IMR-90 (cell line): ENCODE measurements at regions not wholly inside any gene's neighbourhood (a gene's known extent, or its start where the extent isn't known, plus 50 kb on each side); places are given as distances from the start of the nearest gene placed in this dataset.

Experiments used
- ATAC-seq: fragments of 200-7000 bp; cut with Tn5 transposase; 2 replicates; pipeline ENCODE4 v1.9.1; 2020; ENCODE audit warnings: low read depth, mild to moderate bottlenecking, moderate library complexity
- BruUV-seq: library from RNA; stranded (reverse); fragments of 400-500 nt; replicated peaks from 2 replicates; lab custom pipeline; 2021; lab: Mats Ljungman, UMichigan
- CTCF ChIA-PET: fragments of 300-600 bp; formaldehyde crosslinking; extraction: SDS; loops from one replicate; lab custom pipeline; 2021; ENCODE audit warnings: antibody characterized with exemption; lab: Yijun Ruan, JAX
- POLR2A ChIA-PET: fragments of 300-600 bp; sonication (Branson Sonifier 250); formaldehyde crosslinking; loops from one replicate; lab custom pipeline; 2022; ENCODE audit warnings: antibody characterized with exemption; ENCODE audit not compliant: unreplicated experiment; lab: Charles Lee
- DNase-seq: peaks from one replicate; pipeline ENCODE4 v3.0.0; 2013
- H2AFZ ChIP-seq: replicated peaks from 2 replicates; pipeline ENCODE3; 2013; ENCODE audit warnings: low read length, mild to moderate bottlenecking; ENCODE audit not compliant: poor library complexity
- H2AK5ac ChIP-seq: 2 replicates; pipeline ENCODE4 v1.6.1; 2013; ENCODE audit warnings: low read depth, low read length, inconsistent platforms
- H2AK9ac ChIP-seq: replicated peaks from 2 replicates; pipeline ENCODE3; 2013; ENCODE audit warnings: mild to moderate bottlenecking, low read depth, low read length, moderate library complexity; ENCODE audit not compliant: poor library complexity
- H2BK120ac ChIP-seq: 2 replicates; pipeline ENCODE4 v1.6.1; 2013; ENCODE audit warnings: low read depth, low read length, inconsistent platforms
- H2BK15ac ChIP-seq: 3 replicates; pipeline ENCODE4 v1.6.1; 2013; ENCODE audit warnings: low read depth, low read length, inconsistent platforms
- H2BK20ac ChIP-seq: 2 replicates; pipeline ENCODE4 v1.6.1; 2013; ENCODE audit warnings: low read depth, mild to moderate bottlenecking, inconsistent platforms, low read length, moderate library complexity
- H2BK5ac ChIP-seq: 2 replicates; pipeline ENCODE4 v1.6.1; 2013; ENCODE audit warnings: mild to moderate bottlenecking, low read depth, low read length, inconsistent platforms; ENCODE audit not compliant: poor library complexity, severe bottlenecking
- H3K14ac ChIP-seq: replicated peaks from 2 replicates; pipeline ENCODE4 v1.6.1; 2013; ENCODE audit warnings: low read depth, low read length, inconsistent platforms
- H3K18ac ChIP-seq: 2 replicates; pipeline ENCODE4 v1.6.1; 2013; ENCODE audit warnings: low read depth, low read length, control low read depth
- H3K23ac ChIP-seq: 2 replicates; pipeline ENCODE4 v1.6.1; 2013; ENCODE audit warnings: low read depth, low read length, inconsistent platforms
- H3K27ac ChIP-seq: 2 replicates; pipeline ENCODE4 v1.5.1; 2013; ENCODE audit warnings: mild to moderate bottlenecking, control low read depth, low read length; ENCODE audit not compliant: insufficient read depth
- H3K27me3 ChIP-seq: 2 replicates; pipeline ENCODE4 v1.6.1; 2013; ENCODE audit warnings: low read length; ENCODE audit not compliant: control insufficient read depth, insufficient read depth
- H3K36me3 ChIP-seq: 2 replicates; pipeline ENCODE4 v1.6.1; 2013; ENCODE audit warnings: low read length, mixed read lengths; ENCODE audit not compliant: control insufficient read depth, insufficient read depth
- H3K4ac ChIP-seq: 2 replicates; pipeline ENCODE4 v1.6.1; 2013; ENCODE audit warnings: low read depth, low read length, inconsistent platforms
- H3K4me1 ChIP-seq: 2 replicates; pipeline ENCODE4 v1.6.1; 2013; ENCODE audit warnings: low read length, mixed read lengths; ENCODE audit not compliant: control insufficient read depth, insufficient read depth
- H3K4me2 ChIP-seq: 2 replicates; pipeline ENCODE4 v1.6.1; 2013; ENCODE audit warnings: low read depth, mild to moderate bottlenecking, control low read depth, low read length, moderate library complexity
- H3K4me3 ChIP-seq: 2 replicates; pipeline ENCODE4 v1.5.1; 2013; ENCODE audit warnings: low read depth, mild to moderate bottlenecking, control low read depth, low read length, moderate library complexity; ENCODE audit not compliant: insufficient read depth
- H3K56ac ChIP-seq: 2 replicates; pipeline ENCODE4 v1.6.1; 2013; ENCODE audit warnings: low read length, inconsistent platforms; ENCODE audit not compliant: insufficient read depth; ENCODE audit errors: extremely low read depth
- H3K79me1 ChIP-seq, 2 experiments: 2 replicates each; pipeline ENCODE4 v1.6.1; 2013; ENCODE audit warnings: low read length in 2 of 2, inconsistent platforms in 1 of 2, low read depth in 1 of 2
- H3K9ac ChIP-seq: 2 replicates; pipeline ENCODE4 v1.6.1; 2013; ENCODE audit warnings: low read depth, low read length, control low read depth
- H3K9me1 ChIP-seq: 2 replicates; pipeline ENCODE4 v1.6.1; 2013; ENCODE audit warnings: low read length, inconsistent platforms; ENCODE audit not compliant: insufficient read depth
- H3K9me3 ChIP-seq: 2 replicates; pipeline ENCODE4 v1.6.1; 2013; ENCODE audit warnings: low read length; ENCODE audit not compliant: control insufficient read depth, insufficient read depth
- H4K20me1 ChIP-seq: 2 replicates; pipeline ENCODE4 v1.6.1; 2013; ENCODE audit warnings: low read length, inconsistent platforms; ENCODE audit not compliant: insufficient read depth
- H4K5ac ChIP-seq: 2 replicates; pipeline ENCODE4 v1.6.1; 2013; ENCODE audit warnings: mild to moderate bottlenecking, low read depth, low read length, control low read depth
- H4K8ac ChIP-seq, 2 experiments: 2 replicates each; pipeline ENCODE4 v1.6.1; 2013; ENCODE audit warnings: low read depth in 2 of 2, low read length in 2 of 2, control low read depth in 1 of 2, inconsistent platforms in 1 of 2
- H4K91ac ChIP-seq: 2 replicates; pipeline ENCODE4 v1.6.1; 2013; ENCODE audit warnings: low read depth, low read length, inconsistent platforms; ENCODE audit not compliant: insufficient read depth
- BHLHE40 ChIP-seq: fragments of 150-350 bp; IDR thresholded peaks from 2 replicates; pipeline ENCODE4 v1.6.1; 2016; ENCODE audit warnings: mild to moderate bottlenecking, low read depth, low read length
- CEBPB ChIP-seq: IDR thresholded peaks from 2 replicates; pipeline ENCODE4 v1.6.1; 2012; ENCODE audit warnings: low read depth, low read length, improper control_type of control experiment
- FOS ChIP-seq: fragments of 150-350 bp; IDR thresholded peaks from 2 replicates; pipeline ENCODE4 v1.6.1; 2016; ENCODE audit warnings: low read depth, low read length
- MAFK ChIP-seq: IDR thresholded peaks from 2 replicates; pipeline ENCODE4 v1.6.1; 2012; ENCODE audit warnings: low read depth, low read length, improper control_type of control experiment
- MAZ ChIP-seq: IDR thresholded peaks from 2 replicates; pipeline ENCODE4 v1.6.1; 2012; ENCODE audit warnings: low read depth, mild to moderate bottlenecking, low read length, improper control_type of control experiment, moderate library complexity, borderline replicate concordance
- MXI1 ChIP-seq: IDR thresholded peaks from 2 replicates; pipeline ENCODE4 v1.6.1; 2012; ENCODE audit warnings: low read depth, mild to moderate bottlenecking, low read length, moderate library complexity, borderline replicate concordance
- RAD21 ChIP-seq: IDR thresholded peaks from 2 replicates; pipeline ENCODE4 v1.6.1; 2012; ENCODE audit warnings: low read length, improper control_type of control experiment
- RFX5 ChIP-seq: IDR thresholded peaks from 2 replicates; pipeline ENCODE4 v1.8.0; 2012; ENCODE audit warnings: low read depth, mild to moderate bottlenecking, low read length, moderate library complexity
- SMC3 ChIP-seq: fragments of 150-350 bp; IDR thresholded peaks from 2 replicates; pipeline ENCODE4 v1.6.1; 2016; ENCODE audit warnings: low read depth, mild to moderate bottlenecking, antibody characterized with exemption, low read length, moderate library complexity
- WGBS, 2 experiments: methylation state at CpG; one replicate each; pipeline versions ENCODE4 v1.1.5 to v1.1.7; 2013; ENCODE audit warnings: missing lambda C conversion rate in 2 of 2; ENCODE audit not compliant: insufficient read length in 1 of 2; ENCODE audit errors: extremely low coverage in 2 of 2; 5-methylcytosine and 5-hydroxymethylcytosine counted together
- dilution Hi-C: fragments of 300-500 bp; cut with HindIII; formaldehyde crosslinking; loops from one replicate; pipeline ENCODE4 v1.14.3; 2018; ENCODE audit warnings: low sequenced_read_pairs; ENCODE audit not compliant: unreplicated experiment
- in situ Hi-C: fragments of 300-500 bp; cut with MboI; formaldehyde crosslinking; loops from 3 replicates; pipeline ENCODE4 v1.14.3; 2019; ENCODE audit warnings: low sequenced_read_pairs, inconsistent platforms, mixed read lengths
- intact Hi-C: fragments of 100-400 bp; cut with micrococcal nuclease; formaldehyde crosslinking; loops from 2 replicates; pipeline ENCODE4 v1.10.0; 2022
- TF ChIP-seq, protein P1 (sequence below): fragments of 150-350 bp; IDR thresholded peaks from 2 replicates; pipeline ENCODE4 v1.6.1; 2017; ENCODE audit warnings: mild to moderate bottlenecking, antibody characterized with exemption, low read length, low read depth
- TF ChIP-seq, protein P2 (sequence below): conservative IDR thresholded peaks from 2 replicates; pipeline ENCODE4 v1.5.1; 2012; ENCODE audit warnings: mild to moderate bottlenecking, low read depth, low read length, improper control_type of control experiment
- TF ChIP-seq, protein P3 (sequence below): fragments of 150-350 bp; IDR thresholded peaks from 2 replicates; pipeline ENCODE4 v1.6.1; 2016; ENCODE audit warnings: low read depth, mild to moderate bottlenecking, low read length, moderate library complexity, borderline replicate concordance

DNA sequence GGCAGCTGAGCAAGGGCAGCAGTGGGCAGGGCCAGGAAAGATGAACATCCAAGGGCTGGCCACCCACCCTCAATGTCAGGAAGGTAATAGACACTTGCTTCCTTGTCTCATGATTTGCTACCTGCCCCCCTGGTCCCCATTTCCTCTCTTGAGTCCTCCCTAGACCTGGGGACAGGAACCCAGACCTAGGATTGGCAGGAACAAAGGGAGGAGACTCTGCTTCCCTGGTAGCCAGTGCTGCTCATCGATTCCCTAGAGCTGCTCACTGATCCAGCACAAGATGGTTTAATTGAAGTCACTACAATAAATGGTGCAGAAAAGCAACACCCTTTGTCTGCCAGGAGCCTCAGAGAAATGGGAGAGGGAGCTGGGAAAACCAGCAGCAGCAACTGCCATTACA lies 67.8 kb upstream of the CHST1 start:
- H2AK9ac ChIP-seq: peak overlapping the region; percentile 34
- no peak overlapping the region for H2BK15ac ChIP-seq
- no peak overlapping the region for H3K4ac ChIP-seq
- no CpG with 5 or more reads among the region's 1 CpG for WGBS, 2 experiments
- TF ChIP-seq, protein P1, sequence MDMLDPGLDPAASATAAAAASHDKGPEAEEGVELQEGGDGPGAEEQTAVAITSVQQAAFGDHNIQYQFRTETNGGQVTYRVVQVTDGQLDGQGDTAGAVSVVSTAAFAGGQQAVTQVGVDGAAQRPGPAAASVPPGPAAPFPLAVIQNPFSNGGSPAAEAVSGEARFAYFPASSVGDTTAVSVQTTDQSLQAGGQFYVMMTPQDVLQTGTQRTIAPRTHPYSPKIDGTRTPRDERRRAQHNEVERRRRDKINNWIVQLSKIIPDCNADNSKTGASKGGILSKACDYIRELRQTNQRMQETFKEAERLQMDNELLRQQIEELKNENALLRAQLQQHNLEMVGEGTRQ: no peak
- no peak for TF ChIP-seq RFX5
- no peak for TF ChIP-seq FOS
- TF ChIP-seq, protein P2, sequence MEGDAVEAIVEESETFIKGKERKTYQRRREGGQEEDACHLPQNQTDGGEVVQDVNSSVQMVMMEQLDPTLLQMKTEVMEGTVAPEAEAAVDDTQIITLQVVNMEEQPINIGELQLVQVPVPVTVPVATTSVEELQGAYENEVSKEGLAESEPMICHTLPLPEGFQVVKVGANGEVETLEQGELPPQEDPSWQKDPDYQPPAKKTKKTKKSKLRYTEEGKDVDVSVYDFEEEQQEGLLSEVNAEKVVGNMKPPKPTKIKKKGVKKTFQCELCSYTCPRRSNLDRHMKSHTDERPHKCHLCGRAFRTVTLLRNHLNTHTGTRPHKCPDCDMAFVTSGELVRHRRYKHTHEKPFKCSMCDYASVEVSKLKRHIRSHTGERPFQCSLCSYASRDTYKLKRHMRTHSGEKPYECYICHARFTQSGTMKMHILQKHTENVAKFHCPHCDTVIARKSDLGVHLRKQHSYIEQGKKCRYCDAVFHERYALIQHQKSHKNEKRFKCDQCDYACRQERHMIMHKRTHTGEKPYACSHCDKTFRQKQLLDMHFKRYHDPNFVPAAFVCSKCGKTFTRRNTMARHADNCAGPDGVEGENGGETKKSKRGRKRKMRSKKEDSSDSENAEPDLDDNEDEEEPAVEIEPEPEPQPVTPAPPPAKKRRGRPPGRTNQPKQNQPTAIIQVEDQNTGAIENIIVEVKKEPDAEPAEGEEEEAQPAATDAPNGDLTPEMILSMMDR: no peak
- TF ChIP-seq, protein P3, sequence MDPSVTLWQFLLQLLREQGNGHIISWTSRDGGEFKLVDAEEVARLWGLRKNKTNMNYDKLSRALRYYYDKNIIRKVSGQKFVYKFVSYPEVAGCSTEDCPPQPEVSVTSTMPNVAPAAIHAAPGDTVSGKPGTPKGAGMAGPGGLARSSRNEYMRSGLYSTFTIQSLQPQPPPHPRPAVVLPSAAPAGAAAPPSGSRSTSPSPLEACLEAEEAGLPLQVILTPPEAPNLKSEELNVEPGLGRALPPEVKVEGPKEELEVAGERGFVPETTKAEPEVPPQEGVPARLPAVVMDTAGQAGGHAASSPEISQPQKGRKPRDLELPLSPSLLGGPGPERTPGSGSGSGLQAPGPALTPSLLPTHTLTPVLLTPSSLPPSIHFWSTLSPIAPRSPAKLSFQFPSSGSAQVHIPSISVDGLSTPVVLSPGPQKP: no peak
- no peak for TF ChIP-seq RAD21
- TF ChIP-seq MAFK: no peak
- no peak for TF ChIP-seq BHLHE40
- no peak for TF ChIP-seq MAZ
- TF ChIP-seq MXI1: no peak
- TF ChIP-seq SMC3: no peak
- no peak for TF ChIP-seq CEBPB
- no peaks in the 10 kb centered on the region for H3K9me1 ChIP-seq
- no peak overlapping the region for H3K23ac ChIP-seq
- ChIA-PET CTCF (no interaction called here), POLR2A (no interaction called here)
- H4K20me1 ChIP-seq: no peaks in the 10 kb centered on the region
- H2BK120ac ChIP-seq: no peak overlapping the region
- H2AK5ac ChIP-seq: no peak overlapping the region
- in situ Hi-C loops: no loop called here
- ATAC-seq (no peak), DNase-seq (no peak)
- no peaks in the 10 kb centered on the region for H3K4me1 ChIP-seq
- H3K14ac ChIP-seq: no peak overlapping the region
- intact Hi-C loops: no loop called here
- no peak overlapping the region for H2BK5ac ChIP-seq
- dilution Hi-C loops: no loop called here
- H3K79me1 ChIP-seq: no peaks in the 10 kb centered on the region
- no peaks in the 10 kb centered on the region for H3K36me3 ChIP-seq
- no peak overlapping the region for H2AFZ ChIP-seq
- no peak overlapping the region for H4K5ac ChIP-seq
- BruUV-seq: no TSS peak
- H3K27ac ChIP-seq: no peak overlapping the region
- H4K91ac ChIP-seq: no peak overlapping the region
- H3K9ac ChIP-seq: no peak overlapping the region
- peaks cover 6% of the 10 kb centered on the region; the same call in 1 of the 2 replicates for H3K27me3 ChIP-seq
- no peak overlapping the region for H4K8ac ChIP-seq
- no peaks in the 10 kb centered on the region for H3K9me3 ChIP-seq
- no peak overlapping the region for H2BK20ac ChIP-seq
- H3K56ac ChIP-seq: no peak overlapping the region
- no peak overlapping the region for H3K4me2 ChIP-seq
- H3K18ac ChIP-seq: no peak overlapping the region
- no peak overlapping the region for H3K4me3 ChIP-seq
